ENCODE measurements at regions not wholly inside any gene's neighbourhood (a gene's known extent, or its start where the extent isn't known, plus 50 kb on each side); places are given as distances from the start of the nearest gene placed in this dataset.

DNA sequence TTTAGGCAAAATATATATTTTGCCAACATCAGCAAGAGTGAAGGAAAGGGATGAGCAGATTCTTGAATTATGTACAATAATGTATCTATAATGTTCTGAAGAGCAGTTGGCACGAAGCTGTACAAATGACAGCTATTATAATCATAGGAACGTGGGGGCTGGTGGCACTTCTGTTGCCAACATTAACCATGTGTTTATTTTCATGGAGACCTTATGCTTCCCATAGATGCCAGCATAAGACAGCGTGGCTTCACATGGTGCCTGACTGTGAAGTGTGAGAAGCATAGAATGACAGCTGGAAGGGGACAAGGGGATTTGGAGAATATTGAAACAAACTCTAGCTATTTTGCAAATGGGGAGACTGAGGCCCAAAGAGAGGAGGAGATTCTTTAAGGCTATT lies 52.6 kb upstream of the ATP10B start:
- Histone ChIP-seq H3K9me3 (ENCODE audit: control insufficient read depth, low read length) (no peaks in the 10 kb centered on the region), H3K9ac (ENCODE audit: extremely low read depth, low read length, poor library complexity, severe bottlenecking) (no peak overlapping the region), H3K4me3 (ENCODE audit: low read length) (no peak overlapping the region), H3K36me3 (ENCODE audit: control insufficient read depth, insufficient read depth, low read length) (no peaks in the 10 kb centered on the region), H3K27ac (ENCODE audit: low read depth, low read length) (no peak overlapping the region), H3K4me1 (ENCODE audit: control insufficient read depth, insufficient read depth, low read length) (peaks cover 7% of the 10 kb centered on the region), H3K27me3 (ENCODE audit: control insufficient read depth, insufficient read depth, low read length, poor library complexity, severe bottlenecking) (no peaks in the 10 kb centered on the region)
- no peaks in the 10 kb centered on the region for H3K36me3 Mint-ChIP-seq (ENCODE audit: low read depth)
- no peaks in the 10 kb centered on the region for H3K9me3 Mint-ChIP-seq
- no peak overlapping the region for H3K27ac Mint-ChIP-seq
- peaks cover 2% of the 10 kb centered on the region for H3K27me3 Mint-ChIP-seq (ENCODE audit: insufficient read depth)
- 88% methylated on average over 1 to 3 of the region's 3 CpGs for WGBS, 2 experiments (ENCODE audit: insufficient coverage in 1 of 2, insufficient read length in 1 of 2)
- TF ChIP-seq, protein P1, sequence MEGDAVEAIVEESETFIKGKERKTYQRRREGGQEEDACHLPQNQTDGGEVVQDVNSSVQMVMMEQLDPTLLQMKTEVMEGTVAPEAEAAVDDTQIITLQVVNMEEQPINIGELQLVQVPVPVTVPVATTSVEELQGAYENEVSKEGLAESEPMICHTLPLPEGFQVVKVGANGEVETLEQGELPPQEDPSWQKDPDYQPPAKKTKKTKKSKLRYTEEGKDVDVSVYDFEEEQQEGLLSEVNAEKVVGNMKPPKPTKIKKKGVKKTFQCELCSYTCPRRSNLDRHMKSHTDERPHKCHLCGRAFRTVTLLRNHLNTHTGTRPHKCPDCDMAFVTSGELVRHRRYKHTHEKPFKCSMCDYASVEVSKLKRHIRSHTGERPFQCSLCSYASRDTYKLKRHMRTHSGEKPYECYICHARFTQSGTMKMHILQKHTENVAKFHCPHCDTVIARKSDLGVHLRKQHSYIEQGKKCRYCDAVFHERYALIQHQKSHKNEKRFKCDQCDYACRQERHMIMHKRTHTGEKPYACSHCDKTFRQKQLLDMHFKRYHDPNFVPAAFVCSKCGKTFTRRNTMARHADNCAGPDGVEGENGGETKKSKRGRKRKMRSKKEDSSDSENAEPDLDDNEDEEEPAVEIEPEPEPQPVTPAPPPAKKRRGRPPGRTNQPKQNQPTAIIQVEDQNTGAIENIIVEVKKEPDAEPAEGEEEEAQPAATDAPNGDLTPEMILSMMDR (conservative IDR thresholded peaks at IDR 0.05), result no peak
- H3K4me1 Mint-ChIP-seq, result peaks cover 12% of the 10 kb centered on the region
- H3K4me3 Mint-ChIP-seq, result no peak overlapping the region
- DNase-seq, result no peak

DNA sequence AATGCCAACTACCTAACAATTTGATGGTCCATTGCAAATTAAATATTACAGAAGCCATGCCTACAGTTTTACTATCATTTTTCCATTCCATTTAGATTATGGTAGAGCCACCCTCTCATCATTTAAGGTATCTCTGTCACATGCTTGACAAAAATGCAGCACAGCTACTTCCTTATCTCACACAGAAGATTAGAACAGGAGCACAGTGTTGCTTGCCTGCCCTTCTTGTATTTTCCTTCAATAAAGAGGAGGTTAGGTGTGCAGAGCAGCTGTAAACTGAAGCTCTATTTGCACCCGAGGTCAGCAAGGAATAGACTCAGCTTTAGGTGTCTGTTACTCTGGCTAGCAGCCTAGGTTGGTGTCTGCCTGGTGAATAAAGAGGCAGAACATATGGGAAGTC lies 51.5 kb upstream of the ATP10B start:
- DNase-seq, result no peak
- Histone ChIP-seq H3K27me3 (ENCODE audit: control insufficient read depth, insufficient read depth, low read length, poor library complexity, severe bottlenecking) (no peaks in the 10 kb centered on the region), H3K9me3 (ENCODE audit: control insufficient read depth, low read length) (no peaks in the 10 kb centered on the region), H3K4me3 (ENCODE audit: low read length) (no peak overlapping the region), H3K9ac (ENCODE audit: extremely low read depth, low read length, poor library complexity, severe bottlenecking) (no peak overlapping the region), H3K36me3 (ENCODE audit: control insufficient read depth, insufficient read depth, low read length) (no peaks in the 10 kb centered on the region), H3K27ac (ENCODE audit: low read depth, low read length) (no peak overlapping the region), H3K4me1 (ENCODE audit: control insufficient read depth, insufficient read depth, low read length) (peaks cover 7% of the 10 kb centered on the region)
- peaks cover 2% of the 10 kb centered on the region for H3K27me3 Mint-ChIP-seq (ENCODE audit: insufficient read depth)
- H3K4me3 Mint-ChIP-seq, result no peak overlapping the region
- H3K36me3 Mint-ChIP-seq (ENCODE audit: low read depth), result no peaks in the 10 kb centered on the region
- H3K27ac Mint-ChIP-seq, result no peak overlapping the region
- whole genome bisulfite sequencing, 2 experiments (ENCODE audit: insufficient coverage in 1 of 2, insufficient read length in 1 of 2), result 73 to 83% methylated on average over 1 of the region's 1 CpG
- TF ChIP-seq, protein P1 (conservative IDR thresholded peaks at IDR 0.05), result no peak
- H3K9me3 Mint-ChIP-seq, result no peaks in the 10 kb centered on the region
- peaks cover 12% of the 10 kb centered on the region for H3K4me1 Mint-ChIP-seq

DNA sequence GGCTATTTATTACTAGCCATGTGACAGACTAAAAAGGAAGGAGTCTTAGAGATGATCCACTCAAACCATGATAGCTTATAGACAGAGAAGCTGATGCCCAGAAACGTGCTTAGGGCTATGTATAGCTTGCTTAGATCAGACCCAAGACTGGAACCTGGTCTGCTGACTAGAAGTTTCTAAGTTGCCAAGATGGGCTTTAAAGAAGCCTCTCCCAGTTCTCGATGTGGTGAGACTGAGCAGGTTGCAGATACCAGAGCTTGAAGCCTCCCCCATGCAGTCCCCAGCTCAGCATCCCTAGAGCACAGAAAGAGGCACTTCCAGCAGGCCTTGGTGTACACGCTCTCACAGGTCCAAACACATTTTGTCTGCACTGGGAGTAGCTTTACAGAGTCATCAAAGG lies 51.1 kb upstream of the ATP10B start:
- Mint-ChIP-seq H3K4me3 (no peak overlapping the region), H3K9me3 (no peaks in the 10 kb centered on the region), H3K36me3 (ENCODE audit: low read depth) (no peaks in the 10 kb centered on the region), H3K27me3 (ENCODE audit: insufficient read depth) (peaks cover 2% of the 10 kb centered on the region), H3K4me1 (peaks cover 12% of the 10 kb centered on the region), H3K27ac (no peak overlapping the region)
- H3K4me1 ChIP-seq (ENCODE audit: control insufficient read depth, insufficient read depth, low read length), result peaks cover 7% of the 10 kb centered on the region
- 93 to 97% methylated on average over 3 of the region's 3 CpGs for WGBS, 2 experiments (ENCODE audit: insufficient coverage in 1 of 2, insufficient read length in 1 of 2)
- H3K27ac ChIP-seq (ENCODE audit: low read depth, low read length), result no peak overlapping the region
- TF ChIP-seq, protein P1 (conservative IDR thresholded peaks at IDR 0.05), result no peak
- H3K9me3 ChIP-seq (ENCODE audit: control insufficient read depth, low read length), result no peaks in the 10 kb centered on the region
- no peak overlapping the region for H3K4me3 ChIP-seq (ENCODE audit: low read length)
- H3K9ac ChIP-seq (ENCODE audit: extremely low read depth, low read length, poor library complexity, severe bottlenecking), result no peak overlapping the region
- DNase-seq, result no peak
- H3K27me3 ChIP-seq (ENCODE audit: control insufficient read depth, insufficient read depth, low read length, poor library complexity, severe bottlenecking), result no peaks in the 10 kb centered on the region
- no peaks in the 10 kb centered on the region for H3K36me3 ChIP-seq (ENCODE audit: control insufficient read depth, insufficient read depth, low read length)

All from endodermal cell (in vitro differentiated cells).